ENCODE measurements at regions not wholly inside any gene's neighbourhood (a gene's known extent, or its start where the extent isn't known, plus 50 kb on each side); places are given as distances from the start of the nearest gene placed in this dataset.

DNA sequence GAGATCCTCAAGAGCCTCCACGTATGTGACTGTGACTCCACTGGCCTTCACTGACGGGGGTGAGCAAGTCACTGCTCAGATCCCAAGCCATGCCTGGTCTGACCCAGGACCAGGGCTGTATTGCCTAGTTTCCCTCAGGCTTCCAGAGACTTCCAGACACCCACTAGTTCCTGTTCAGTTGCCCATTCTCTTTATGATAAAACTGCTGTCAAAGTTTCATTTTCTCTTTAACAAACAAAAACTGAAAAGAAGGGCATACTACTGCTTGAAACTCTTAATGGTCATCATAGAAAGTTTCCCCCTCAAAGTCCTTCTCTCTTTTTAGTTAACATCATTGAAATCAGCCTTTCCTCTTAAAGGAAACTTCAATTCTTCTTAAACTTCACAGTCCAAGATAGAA is 105.7 kb upstream of the GHR start:
- H3K27me3 ChIP-seq (ENCODE audit: insufficient read depth, low read length): no peaks in the 10 kb centered on the region
- H3K9ac ChIP-seq (ENCODE audit: low read length): no peak overlapping the region
- H3K36me3 ChIP-seq (ENCODE audit: control insufficient read depth in 1 of 2, insufficient read depth in 2 of 2, low read length in 2 of 2): no peaks in the 10 kb centered on the region
- no peaks in the 10 kb centered on the region for H3K4me1 ChIP-seq (ENCODE audit: control insufficient read depth in 1 of 2, insufficient read depth in 2 of 2, low read length in 2 of 2)
- ATAC-seq (no peak), DNase-seq (ENCODE audit: low read depth, low spot score) (no peak)
- no TSS peak for BruUV-seq (replicated peaks)
- H3K4me2 ChIP-seq (ENCODE audit: low read length): no peak overlapping the region
- no peak overlapping the region for H3K4me3 ChIP-seq (replicated peaks in 1 of 2; ENCODE audit: low read depth in 1 of 2, low read length in 2 of 2)
- ChIA-PET RAD21 (ENCODE audit: low non-redundant PET in 1 of 2, low total read pairs in 2 of 2, uncharacterized antibody in 2 of 2, unreplicated experiment in 2 of 2) (no interaction called here), POLR2A (no interaction called here), CTCF (no interaction called here)
- H4K20me1 ChIP-seq (ENCODE audit: insufficient read depth): no peaks in the 10 kb centered on the region
- H3K27ac ChIP-seq (ENCODE audit: low read depth, low read length): no peak overlapping the region
- H3K9me2 ChIP-seq (ENCODE audit: insufficient read depth): no peaks in the 10 kb centered on the region
- peaks cover 0 to 7% of the 10 kb centered on the region in 2 experiments; a peak in 1 of 4 replicates for H3K9me3 ChIP-seq (ENCODE audit: control insufficient read depth in 1 of 2, insufficient read depth in 1 of 2, low read depth in 1 of 2, low read length in 2 of 2)
- H3K79me2 ChIP-seq (ENCODE audit: insufficient read depth, low read length): no peaks in the 10 kb centered on the region
- no peak for TF ChIP-seq TCF7L2 (IDR thresholded peaks at IDR 0.05; ENCODE audit: borderline replicate concordance, extremely low read depth, insufficient read depth, insufficient read length)
- no peak for TF ChIP-seq ATF3 (IDR thresholded peaks at IDR 0.05)
- no peak for TF ChIP-seq CEBPB (IDR thresholded peaks at IDR 0.05; ENCODE audit: low read depth)
- no peak for TF ChIP-seq ZBTB33 (IDR thresholded peaks at IDR 0.05; ENCODE audit: extremely low read depth, insufficient replicate concordance, low read length)
- TF ChIP-seq MAX (IDR thresholded peaks at IDR 0.05): no peak
- no peak for TF ChIP-seq ZFX (IDR thresholded peaks at IDR 0.05)
- TF ChIP-seq FOSL1 (IDR thresholded peaks at IDR 0.05; ENCODE audit: low read depth): no peak
- TF ChIP-seq, protein P1, sequence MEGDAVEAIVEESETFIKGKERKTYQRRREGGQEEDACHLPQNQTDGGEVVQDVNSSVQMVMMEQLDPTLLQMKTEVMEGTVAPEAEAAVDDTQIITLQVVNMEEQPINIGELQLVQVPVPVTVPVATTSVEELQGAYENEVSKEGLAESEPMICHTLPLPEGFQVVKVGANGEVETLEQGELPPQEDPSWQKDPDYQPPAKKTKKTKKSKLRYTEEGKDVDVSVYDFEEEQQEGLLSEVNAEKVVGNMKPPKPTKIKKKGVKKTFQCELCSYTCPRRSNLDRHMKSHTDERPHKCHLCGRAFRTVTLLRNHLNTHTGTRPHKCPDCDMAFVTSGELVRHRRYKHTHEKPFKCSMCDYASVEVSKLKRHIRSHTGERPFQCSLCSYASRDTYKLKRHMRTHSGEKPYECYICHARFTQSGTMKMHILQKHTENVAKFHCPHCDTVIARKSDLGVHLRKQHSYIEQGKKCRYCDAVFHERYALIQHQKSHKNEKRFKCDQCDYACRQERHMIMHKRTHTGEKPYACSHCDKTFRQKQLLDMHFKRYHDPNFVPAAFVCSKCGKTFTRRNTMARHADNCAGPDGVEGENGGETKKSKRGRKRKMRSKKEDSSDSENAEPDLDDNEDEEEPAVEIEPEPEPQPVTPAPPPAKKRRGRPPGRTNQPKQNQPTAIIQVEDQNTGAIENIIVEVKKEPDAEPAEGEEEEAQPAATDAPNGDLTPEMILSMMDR (IDR thresholded peaks at IDR 0.05 in 2 of 3, conservative IDR thresholded peaks at IDR 0.05 in 1 of 3; ENCODE audit: borderline replicate concordance in 1 of 3, insufficient read depth in 1 of 3, low read depth in 2 of 3, low read length in 2 of 3): no peak
- no peak for TF ChIP-seq EGR1 (IDR thresholded peaks at IDR 0.05; ENCODE audit: low read depth)
- no peak for TF ChIP-seq ELF1 (IDR thresholded peaks at IDR 0.05; ENCODE audit: borderline replicate concordance, low read depth)
- no peak for TF ChIP-seq SRF (IDR thresholded peaks at IDR 0.05; ENCODE audit: low read depth)
- no peak for TF ChIP-seq YY1 (IDR thresholded peaks at IDR 0.05; ENCODE audit: extremely low read depth, insufficient replicate concordance, low read depth, low read length)
- TF ChIP-seq REST (IDR thresholded peaks at IDR 0.05; ENCODE audit: low read depth): no peak
- TF ChIP-seq ZNF274 (IDR thresholded peaks at IDR 0.05; ENCODE audit: low read depth, low read length): no peak
- TF ChIP-seq EZH2 (IDR thresholded peaks at IDR 0.05): no peak
- TF ChIP-seq POLR2A (IDR thresholded peaks at IDR 0.05; ENCODE audit: borderline replicate concordance, extremely low read depth, insufficient read depth, insufficient read length): no peak
- intact Hi-C loops (cut with micrococcal nuclease): no loop called here
- H2AFZ ChIP-seq (ENCODE audit: low read depth, low read length, poor library complexity, severe bottlenecking): no peak overlapping the region
